ENCODE measurements at regions not wholly inside any gene's neighbourhood (a gene's known extent, or its start where the extent isn't known, plus 50 kb on each side); places are given as distances from the start of the nearest gene placed in this dataset.

DNA sequence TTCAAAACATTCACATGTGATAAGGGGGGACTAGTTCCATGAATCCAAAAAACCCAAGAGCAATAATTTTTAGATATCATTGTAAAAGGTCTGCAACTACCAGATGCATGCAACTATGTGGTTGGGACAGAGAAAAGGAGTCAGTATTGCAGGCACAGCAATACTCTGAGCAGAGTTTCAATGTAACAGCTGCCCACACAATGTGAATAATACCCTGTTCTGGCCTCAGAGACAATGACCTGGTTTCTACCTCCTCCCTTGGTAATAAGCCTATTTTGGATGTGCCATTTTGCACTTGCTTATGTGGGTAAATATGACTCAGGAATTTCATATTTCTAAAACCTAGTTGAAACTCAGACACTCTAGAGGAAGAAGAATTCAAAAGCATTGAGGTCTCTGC, 194.8 kb upstream of the RASGEF1B start:
- Mint-ChIP-seq H3K4me1 (ENCODE audit: low read depth) (peaks cover 15% of the 10 kb centered on the region), H3K27ac (peak overlapping the region; percentile 20), H3K4me3 (no peak overlapping the region), H3K9me3 (no peaks in the 10 kb centered on the region), H3K27me3 (peaks cover 2% of the 10 kb centered on the region), H3K36me3 (no peaks in the 10 kb centered on the region)
- ChIA-PET POLR2A (interaction anchor here (0.5 to 1.7 kb wide), 2 partner anchors 80 to 196 kb away, joined by 3 to 5 read pairs; no protein-coding TSS in a partner anchor), CTCF (interaction anchor here (1.6 kb wide), 1 partner anchor 11 kb away, joined by 4 read pairs; no protein-coding TSS in a partner anchor)
- DNase-seq: peak; percentile 10
- intact Hi-C loops (cut with micrococcal nuclease): loop anchor here (1.0 kb wide), 1 partner anchor 14 kb away; no protein-coding TSS in a partner anchor

DNA sequence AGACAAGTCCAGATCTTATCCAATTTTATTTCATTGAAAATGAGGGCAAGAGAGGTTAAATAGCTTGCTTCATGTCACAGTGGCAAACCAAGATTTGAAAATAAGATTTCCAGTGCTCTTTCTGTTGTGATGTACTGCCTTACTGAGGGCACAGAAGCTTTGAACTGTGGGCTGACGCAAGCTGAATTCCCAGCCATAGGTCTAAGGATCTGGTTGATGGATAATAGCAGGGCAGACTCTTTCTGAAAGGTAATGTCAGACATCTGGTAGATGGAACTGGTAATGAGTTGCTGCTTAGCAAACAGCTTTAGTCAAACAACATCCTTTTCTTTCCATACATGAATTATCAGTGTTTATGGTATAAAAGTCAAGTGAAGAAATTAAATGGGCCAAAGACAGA, 193.9 kb upstream of the RASGEF1B start:
- intact Hi-C loops (cut with micrococcal nuclease): loop anchor here (1.0 kb wide), 1 partner anchor 13 kb away; no protein-coding TSS in a partner anchor

DNA sequence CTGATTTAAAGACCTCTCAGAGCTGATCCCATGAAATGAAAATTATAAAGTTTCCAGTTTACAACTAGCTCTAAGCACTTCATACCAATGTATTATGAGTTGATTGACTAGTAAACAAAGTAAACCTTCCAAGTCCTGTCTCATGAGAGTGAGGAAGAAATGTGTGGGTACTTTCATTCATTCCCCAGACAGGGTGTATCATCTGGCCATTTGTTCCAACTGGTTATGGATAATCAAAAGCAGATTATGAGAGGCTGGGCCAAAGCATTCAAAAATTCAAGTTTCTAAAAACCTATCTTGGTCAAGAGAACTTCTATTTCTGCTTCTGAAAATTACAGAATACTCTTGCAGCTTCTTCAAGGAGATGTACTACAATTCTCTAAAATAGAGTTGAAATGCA, 193.3 kb upstream of the RASGEF1B start:
- no peak overlapping the region for H3K4me3 Mint-ChIP-seq
- POLR2A ChIA-PET: no interaction called here
- peaks cover 15% of the 10 kb centered on the region for H3K4me1 Mint-ChIP-seq (ENCODE audit: low read depth)
- no peaks in the 10 kb centered on the region for H3K36me3 Mint-ChIP-seq
- DNase-seq: no peak
- CTCF ChIA-PET: interaction anchor here (0.6 kb wide), 1 partner anchor 13 kb away, joined by 3 read pairs; no protein-coding TSS in a partner anchor
- no peak overlapping the region for H3K27ac Mint-ChIP-seq
- no peaks in the 10 kb centered on the region for H3K9me3 Mint-ChIP-seq
- H3K27me3 Mint-ChIP-seq: peaks cover 2% of the 10 kb centered on the region
- intact Hi-C loops (cut with micrococcal nuclease): no loop called here

More for the DNA sequence above, 193.9 kb upstream of the RASGEF1B start:
- Mint-ChIP-seq H3K27ac (no peak overlapping the region), H3K36me3 (no peaks in the 10 kb centered on the region), H3K4me3 (no peak overlapping the region), H3K9me3 (no peaks in the 10 kb centered on the region), H3K4me1 (ENCODE audit: low read depth) (peaks cover 15% of the 10 kb centered on the region), H3K27me3 (peaks cover 2% of the 10 kb centered on the region)
- DNase-seq: no peak
- POLR2A ChIA-PET: interaction anchor here (1.7 kb wide), 1 partner anchor 195 kb away, joined by 5 read pairs; no protein-coding TSS in a partner anchor
- CTCF ChIA-PET: interaction anchor here (0.6 to 1.6 kb wide), 2 partner anchors 12 to 13 kb away, joined by 3 to 4 read pairs; no protein-coding TSS in a partner anchor

DNA sequence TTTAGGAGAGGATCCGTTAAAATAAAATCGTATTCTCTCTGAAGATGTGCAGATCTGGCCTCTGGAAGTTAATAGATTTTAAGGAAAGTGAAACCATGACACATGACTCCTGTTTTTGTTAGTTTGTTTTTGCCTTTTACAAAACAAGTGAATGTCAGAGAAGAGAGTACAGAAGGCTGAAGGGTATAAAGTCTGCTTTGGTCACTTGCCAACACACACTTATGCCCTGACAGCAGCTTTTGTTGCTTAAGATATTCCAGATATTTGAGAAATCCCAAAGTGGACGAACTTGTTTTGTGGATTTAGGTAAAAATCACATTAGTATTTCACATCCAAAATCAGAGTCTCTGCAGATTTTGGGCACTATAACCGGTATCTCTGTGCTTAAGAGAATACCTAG, 192.4 kb upstream of the RASGEF1B start:
- H3K9me3 Mint-ChIP-seq: no peaks in the 10 kb centered on the region
- peaks cover 15% of the 10 kb centered on the region for H3K4me1 Mint-ChIP-seq (ENCODE audit: low read depth)
- H3K4me3 Mint-ChIP-seq: no peak overlapping the region
- H3K27ac Mint-ChIP-seq: no peak overlapping the region
- POLR2A ChIA-PET: no interaction called here
- CTCF ChIA-PET: interaction anchor here (1.7 kb wide), 1 partner anchor 192 kb away, joined by 3 read pairs; the partner anchor contains the start of gene RASGEF1B
- intact Hi-C loops (cut with micrococcal nuclease): no loop called here
- H3K27me3 Mint-ChIP-seq: peaks cover 2% of the 10 kb centered on the region
- no peak for DNase-seq
- H3K36me3 Mint-ChIP-seq: no peaks in the 10 kb centered on the region

DNA sequence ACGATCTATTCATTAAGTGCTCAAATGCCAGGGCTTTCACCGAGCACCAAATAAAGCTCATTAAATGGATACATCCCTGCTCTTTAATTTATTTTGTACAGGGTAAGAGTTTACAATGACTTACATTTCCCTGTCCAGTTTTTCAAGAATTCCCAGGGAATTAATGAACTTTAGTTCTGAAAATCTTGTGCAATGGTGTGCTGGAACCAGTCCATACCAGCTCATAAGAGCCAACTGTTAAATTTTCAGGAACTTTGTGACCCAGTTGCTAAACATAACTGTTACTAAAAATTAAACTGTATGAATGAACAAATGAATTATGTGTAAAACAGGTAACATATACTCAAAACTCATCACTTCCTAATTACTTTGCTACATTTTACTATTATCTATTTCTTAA, 191.7 kb upstream of the RASGEF1B start:
- peaks cover 4% of the 10 kb centered on the region for H3K36me3 Mint-ChIP-seq
- H3K27ac Mint-ChIP-seq: no peak overlapping the region
- CTCF ChIA-PET: interaction anchor here (1.7 kb wide), 1 partner anchor 191 kb away, joined by 3 read pairs; the partner anchor contains the start of gene RASGEF1B
- no peak overlapping the region for H3K4me3 Mint-ChIP-seq
- intact Hi-C loops (cut with micrococcal nuclease): no loop called here
- no peak for DNase-seq
- H3K9me3 Mint-ChIP-seq: no peaks in the 10 kb centered on the region
- POLR2A ChIA-PET: no interaction called here
- H3K27me3 Mint-ChIP-seq: peaks cover 2% of the 10 kb centered on the region
- H3K4me1 Mint-ChIP-seq (ENCODE audit: low read depth): peaks cover 15% of the 10 kb centered on the region

DNA sequence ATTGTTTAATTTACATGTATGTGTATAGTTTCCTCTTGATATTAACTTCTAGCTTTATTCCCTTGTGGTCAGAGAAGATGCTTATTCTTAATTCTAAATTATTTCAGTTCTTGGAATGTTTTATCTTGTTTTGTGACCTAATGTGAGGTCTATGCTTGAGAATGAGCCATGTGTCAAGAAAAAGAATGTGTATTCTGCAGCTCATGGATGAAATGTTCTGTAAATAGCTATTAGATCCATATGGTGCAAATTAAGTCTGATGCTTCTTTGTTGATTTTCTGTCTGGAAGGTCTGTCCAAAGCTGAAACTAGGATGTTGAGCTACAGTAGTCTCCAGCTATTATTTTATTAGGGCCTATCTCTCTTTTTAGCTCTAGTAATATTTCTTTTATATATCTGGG, 187.3 kb upstream of the RASGEF1B start:
- DNase-seq: no peak
- intact Hi-C loops (cut with micrococcal nuclease): no loop called here
- no peak overlapping the region for H3K4me3 Mint-ChIP-seq
- ChIA-PET POLR2A (no interaction called here), CTCF (no interaction called here)
- H3K36me3 Mint-ChIP-seq: peaks cover 5% of the 10 kb centered on the region
- H3K27me3 Mint-ChIP-seq: no peaks in the 10 kb centered on the region
- no peaks in the 10 kb centered on the region for H3K4me1 Mint-ChIP-seq (ENCODE audit: low read depth)
- no peak overlapping the region for H3K27ac Mint-ChIP-seq
- H3K9me3 Mint-ChIP-seq: no peaks in the 10 kb centered on the region

DNA sequence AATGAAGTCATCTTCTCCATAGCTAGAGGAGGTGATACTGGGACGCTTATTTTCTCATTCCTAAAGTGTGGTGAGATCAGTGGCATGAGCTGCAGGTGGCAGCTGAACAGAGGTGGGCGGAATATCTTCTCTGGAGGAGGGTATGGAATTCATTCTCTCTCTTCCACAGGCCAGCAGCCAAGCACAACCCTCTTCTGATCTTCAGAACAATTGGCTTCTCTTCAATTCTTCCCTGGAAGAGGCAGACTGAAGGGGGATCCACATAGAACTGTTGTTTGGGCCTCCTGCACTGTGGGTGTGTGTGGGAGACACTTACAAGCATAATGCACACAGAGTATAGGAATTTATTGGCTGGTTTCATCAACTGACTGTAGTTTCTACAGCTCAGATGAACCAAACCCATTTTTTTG, 180.4 kb upstream of the RASGEF1B start:
- Mint-ChIP-seq H3K27me3 (no peaks in the 10 kb centered on the region), H3K36me3 (no peaks in the 10 kb centered on the region), H3K9me3 (no peaks in the 10 kb centered on the region), H3K27ac (peak overlapping the region; percentile 84), H3K4me3 (no peak overlapping the region), H3K4me1 (ENCODE audit: low read depth) (peaks cover 57% of the 10 kb centered on the region)
- ChIA-PET CTCF (interaction anchor here (0.8 to 1.4 kb wide), 4 partner anchors 13 to 185 kb away, joined by 3 to 4 read pairs (median 3); partner anchors contain the start of gene RASGEF1B), POLR2A (interaction anchor here (0.8 to 2.9 kb wide), 4 partner anchors 44 to 187 kb away, joined by 3 to 10 read pairs (median 3); partner anchors contain the start of gene RASGEF1B)
- intact Hi-C loops (cut with micrococcal nuclease): loop anchor here (1.0 to 5.0 kb wide), 3 partner anchors 14 to 180 kb away; partner anchors contain the start of gene RASGEF1B
- peak; percentile 23 for DNase-seq

DNA sequence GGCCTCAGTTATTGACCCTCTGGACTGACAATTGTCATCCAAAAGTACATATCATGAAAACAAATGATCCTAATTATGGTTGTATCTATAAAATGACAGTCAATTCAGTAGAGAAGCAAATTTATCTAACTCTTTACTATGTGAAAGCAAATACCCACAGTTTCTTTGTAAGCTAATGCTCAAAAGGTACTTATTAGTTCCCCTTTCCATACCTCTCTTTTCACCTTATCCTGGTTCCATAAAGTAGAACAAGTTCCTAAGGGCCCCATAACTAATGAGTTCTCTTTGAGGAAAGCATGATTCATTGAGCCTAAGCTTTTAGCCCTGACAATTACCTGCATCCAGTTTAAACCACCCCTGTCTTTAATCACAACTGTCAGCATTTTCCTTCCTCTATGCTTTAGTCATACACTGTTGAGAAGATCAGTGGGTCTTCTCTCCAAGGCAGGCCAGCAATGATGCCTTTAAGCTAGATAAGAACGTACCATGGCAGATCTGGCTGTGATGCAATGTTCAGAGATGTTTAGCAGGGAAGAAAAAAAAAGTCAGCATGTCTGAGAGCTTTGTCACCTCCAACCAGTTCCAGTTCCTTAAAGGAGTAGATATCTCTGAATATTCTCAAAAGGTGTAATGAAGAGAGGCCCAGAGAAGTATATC, 179.7 kb upstream of the RASGEF1B start:
- no peak for DNase-seq

DNA sequence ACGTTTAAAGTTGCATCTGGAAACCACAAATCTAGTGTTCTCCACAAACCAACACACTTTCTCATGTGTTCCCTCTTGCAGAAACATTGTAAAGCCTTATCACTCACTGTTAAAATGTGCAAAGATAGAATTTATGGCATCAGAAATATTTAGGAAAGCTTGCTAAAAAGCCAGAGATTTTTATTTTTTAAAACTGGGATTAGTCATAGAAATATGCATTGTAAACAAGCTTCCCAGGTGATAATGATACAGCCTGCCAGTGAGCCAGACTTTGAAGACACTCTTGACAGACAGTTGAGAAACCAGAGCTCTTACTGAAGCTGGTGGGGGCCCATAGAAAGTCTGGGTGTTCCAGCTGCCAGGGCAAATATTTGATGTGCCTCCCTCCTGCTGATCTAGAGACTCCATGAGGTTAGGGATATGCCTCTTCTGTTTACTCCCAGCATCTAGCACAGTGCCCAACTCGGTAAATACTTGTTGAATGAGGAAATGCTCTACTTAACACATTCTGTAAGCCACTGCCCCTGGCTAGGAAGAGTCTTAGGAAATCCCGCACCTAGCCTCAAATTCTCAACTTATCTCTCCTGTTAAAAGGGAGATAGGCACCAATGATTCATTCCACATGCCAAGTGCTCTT, 179.0 kb upstream of the RASGEF1B start:
- peak overlapping the region; percentile 25 for H3K27ac Mint-ChIP-seq
- POLR2A ChIA-PET: interaction anchor here (2.9 kb wide), 1 partner anchor 179 kb away, joined by 10 read pairs; the partner anchor contains the start of gene RASGEF1B
- CTCF ChIA-PET: interaction anchor here (0.6 to 0.7 kb wide), 2 partner anchors 29 to 183 kb away, joined by 4 to 5 read pairs; no protein-coding TSS in a partner anchor
- peaks cover 57% of the 10 kb centered on the region for H3K4me1 Mint-ChIP-seq (ENCODE audit: low read depth)
- no peaks in the 10 kb centered on the region for H3K9me3 Mint-ChIP-seq
- H3K4me3 Mint-ChIP-seq: no peak overlapping the region
- intact Hi-C loops (cut with micrococcal nuclease): loop anchor here (1.0 to 5.0 kb wide), 3 partner anchors 22 to 178 kb away; partner anchors contain the start of gene RASGEF1B
- H3K36me3 Mint-ChIP-seq: no peaks in the 10 kb centered on the region
- DNase-seq: no peak
- H3K27me3 Mint-ChIP-seq: no peaks in the 10 kb centered on the region

More for the DNA sequence above, 179.7 kb upstream of the RASGEF1B start:
- POLR2A ChIA-PET: interaction anchor here (2.9 kb wide), 1 partner anchor 179 kb away, joined by 10 read pairs; the partner anchor contains the start of gene RASGEF1B
- Mint-ChIP-seq H3K4me1 (ENCODE audit: low read depth) (peaks cover 57% of the 10 kb centered on the region), H3K27ac (peak overlapping the region; percentile 84), H3K27me3 (no peaks in the 10 kb centered on the region), H3K9me3 (no peaks in the 10 kb centered on the region), H3K36me3 (no peaks in the 10 kb centered on the region), H3K4me3 (no peak overlapping the region)
- intact Hi-C loops (cut with micrococcal nuclease): loop anchor here (1.0 to 5.0 kb wide), 3 partner anchors 23 to 179 kb away; partner anchors contain the start of gene RASGEF1B
- CTCF ChIA-PET: interaction anchor here (0.6 to 1.4 kb wide), 4 partner anchors 30 to 182 kb away, joined by 3 to 5 read pairs (median 3); partner anchors contain the start of gene RASGEF1B

DNA sequence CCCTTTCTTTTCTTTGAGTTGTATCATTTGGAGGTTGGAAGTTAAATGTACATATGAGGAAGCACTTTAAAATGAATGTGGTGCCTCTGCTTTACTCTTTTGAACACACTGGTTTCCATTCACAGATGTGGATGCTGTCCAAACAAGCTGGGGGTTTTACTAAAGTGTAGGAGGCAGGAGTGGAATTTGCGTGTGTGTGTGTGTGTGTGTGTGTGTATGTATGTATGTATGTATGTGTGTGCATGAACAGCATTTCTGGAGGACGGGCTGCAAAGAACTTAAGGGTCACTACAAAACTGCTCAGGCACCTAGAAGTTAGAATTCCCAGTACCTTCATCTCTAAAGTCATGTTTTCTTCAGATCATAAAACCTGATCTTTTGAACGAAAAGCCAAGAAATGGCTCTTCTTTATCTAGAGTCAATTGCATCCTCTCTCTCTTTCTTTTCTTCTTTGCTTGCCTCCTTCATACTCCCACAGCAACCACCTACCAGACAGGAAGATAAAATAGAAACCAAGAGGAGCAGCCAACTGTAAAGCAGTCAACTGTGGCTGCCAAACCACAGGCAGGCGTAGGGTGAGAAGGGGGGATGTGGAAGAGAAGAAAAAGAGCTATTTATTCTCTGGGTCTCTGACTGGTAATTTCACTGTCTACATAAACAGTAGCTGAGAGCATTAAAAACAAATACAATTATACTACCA, 177.0 kb upstream of the RASGEF1B start:
- Mint-ChIP-seq H3K27ac (peak overlapping the region; percentile 46), H3K9me3 (no peaks in the 10 kb centered on the region), H3K4me1 (ENCODE audit: low read depth) (peaks cover 54% of the 10 kb centered on the region), H3K4me3 (no peak overlapping the region), H3K27me3 (no peaks in the 10 kb centered on the region), H3K36me3 (no peaks in the 10 kb centered on the region)
- ChIA-PET CTCF (interaction anchor here (0.6 to 1.0 kb wide), 2 partner anchors 49 to 181 kb away, joined by 3 read pairs; no protein-coding TSS in a partner anchor), POLR2A (interaction anchor here (1.2 kb wide), 1 partner anchor 178 kb away, joined by 4 read pairs; the partner anchor contains the start of gene RASGEF1B)
- intact Hi-C loops (cut with micrococcal nuclease): no loop called here
- DNase-seq: peak; percentile 57

DNA sequence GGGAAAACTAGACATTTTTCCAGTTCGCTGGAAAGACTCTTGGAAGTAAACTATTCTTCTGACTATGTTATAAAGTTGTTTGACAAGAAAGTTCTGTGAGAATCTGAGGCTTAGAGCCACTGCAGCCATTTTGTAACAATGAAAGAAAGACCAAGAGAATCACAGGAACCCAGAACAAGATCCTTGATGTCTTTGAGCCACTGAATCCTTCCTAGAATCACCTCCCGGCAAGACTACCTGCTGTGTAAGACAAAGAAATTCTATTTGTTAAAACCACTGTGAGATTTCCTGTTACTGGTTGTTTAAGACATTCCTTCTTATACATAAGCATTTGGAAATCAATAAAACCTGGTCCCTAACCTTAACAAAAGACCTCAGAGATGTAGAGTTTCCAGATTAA, 175.7 kb upstream of the RASGEF1B start:
- CTCF ChIA-PET: no interaction called here
- H3K4me3 Mint-ChIP-seq: no peak overlapping the region
- H3K9me3 Mint-ChIP-seq: no peaks in the 10 kb centered on the region
- H3K36me3 Mint-ChIP-seq: no peaks in the 10 kb centered on the region
- DNase-seq: no peak
- POLR2A ChIA-PET: no interaction called here
- no peak overlapping the region for H3K27ac Mint-ChIP-seq
- intact Hi-C loops (cut with micrococcal nuclease): no loop called here
- no peaks in the 10 kb centered on the region for H3K27me3 Mint-ChIP-seq
- peaks cover 42% of the 10 kb centered on the region for H3K4me1 Mint-ChIP-seq (ENCODE audit: low read depth)

Measured in activated CD4-positive, alpha-beta memory T cell treated with anti-CD3 and anti-CD28 coated beads for 36 hours (primary cell).